H1 (cell line): ENCODE measurements at regions not wholly inside any gene's neighbourhood (a gene's known extent, or its start where the extent isn't known, plus 50 kb on each side); places are given as distances from the start of the nearest gene placed in this dataset.
"Not testable (repeated sequence)": the region's sequence is repeated elsewhere in the genome, so short reads cannot be mapped to it uniquely, and the experiment has no call there.

Experiments used
- ATF2 ChIP-seq: IDR thresholded peaks from 2 replicates; pipeline ENCODE4 v1.6.1; 2012; ENCODE audit warnings: low read length, inconsistent platforms
- ATF3 ChIP-seq: IDR thresholded peaks from 2 replicates; pipeline ENCODE4 v1.6.1; 2011; ENCODE audit warnings: low read depth, mild to moderate bottlenecking, low read length; ENCODE audit not compliant: insufficient read depth
- CREB1 ChIP-seq: IDR thresholded peaks from 2 replicates; pipeline ENCODE4 v1.6.1; 2012; ENCODE audit warnings: inconsistent platforms
- CTCF ChIP-seq, 3 experiments: IDR thresholded peaks; 1 replicate in 2 of 3; 2 replicates in 1 of 3; pipeline versions ENCODE4 v1.5.1 to v1.6.1; 2011; ENCODE audit warnings: low read length in 3 of 3, mild to moderate bottlenecking in 3 of 3, inconsistent platforms in 2 of 3, low read depth in 1 of 3, moderate library complexity in 1 of 3; ENCODE audit not compliant: insufficient read depth in 1 of 3; ENCODE audit errors: control extremely low read depth in 1 of 3
- JUN ChIP-seq: IDR thresholded peaks from 2 replicates; pipeline ENCODE4 v1.6.1; 2011; ENCODE audit warnings: low read depth, mild to moderate bottlenecking, improper control_type of control experiment, low read length
- NRF1 ChIP-seq: IDR thresholded peaks from 2 replicates; pipeline ENCODE4 v1.6.1; 2011; ENCODE audit warnings: mild to moderate bottlenecking, low read depth, low read length, improper control_type of control experiment
- PHF8 ChIP-seq: fragments of 200-600 bp; sonication (generic); conservative IDR thresholded peaks from 2 replicates; pipeline ENCODE4 v1.7.1; 2012; ENCODE audit warnings: low read depth, mild to moderate bottlenecking, inconsistent platforms, low read length, moderate library complexity
- POLR2A ChIP-seq, 2 experiments: IDR thresholded peaks; 1 replicate in 1 of 2; 2 replicates in 1 of 2; pipeline ENCODE4 v1.6.1; 2011; ENCODE audit warnings: low read depth in 2 of 2, low read length in 2 of 2, mild to moderate bottlenecking in 2 of 2; ENCODE audit errors: control extremely low read depth in 1 of 2
- POLR2AphosphoS5 ChIP-seq: IDR thresholded peaks from 2 replicates; pipeline ENCODE4 v1.6.1; 2011; ENCODE audit warnings: low read depth, low read length
- RAD21 ChIP-seq, 2 experiments: IDR thresholded peaks in 1 of 2; conservative IDR thresholded peaks in 1 of 2; 2 replicates each; pipeline ENCODE4 v1.6.1; 2011; ENCODE audit warnings: low read depth in 2 of 2, low read length in 2 of 2, improper control_type of control experiment in 1 of 2, inconsistent platforms in 1 of 2, mild to moderate bottlenecking in 1 of 2, moderate library complexity in 1 of 2
- RBBP5 ChIP-seq: IDR thresholded peaks from 2 replicates; pipeline ENCODE4 v1.7.1; 2012; ENCODE audit warnings: low read depth, mild to moderate bottlenecking, inconsistent platforms, low read length, moderate library complexity, borderline replicate concordance
- RFX5 ChIP-seq: IDR thresholded peaks from 2 replicates; pipeline ENCODE4 v1.6.1; 2011; ENCODE audit warnings: low read depth, low read length, improper control_type of control experiment, borderline replicate concordance
- SAP30 ChIP-seq: fragments of 300-600 bp; sonication (generic); IDR thresholded peaks from 2 replicates; pipeline ENCODE4 v1.7.1; 2012; ENCODE audit warnings: low read length, moderate library complexity, mild to moderate bottlenecking, inconsistent platforms; ENCODE audit not compliant: insufficient read depth, insufficient replicate concordance
- TAF1 ChIP-seq: IDR thresholded peaks from 2 replicates; pipeline ENCODE4 v1.6.1; 2011; ENCODE audit warnings: mild to moderate bottlenecking, low read depth, low read length

- TF ChIP-seq CTCF (IDR thresholded peaks at IDR 0.05; ENCODE audit: control extremely low read depth in 1 of 3, insufficient read depth in 1 of 3, low read depth in 1 of 3, low read length in 3 of 3); TAF1; SAP30; CREB1; JUN; ATF2; RAD21 (IDR thresholded peaks at IDR 0.05 in 1 of 2, conservative IDR thresholded peaks at IDR 0.05 in 1 of 2; ENCODE audit: low read depth in 2 of 2, low read length in 2 of 2); POLR2A (IDR thresholded peaks at IDR 0.05; ENCODE audit: control extremely low read depth in 1 of 2, low read depth in 2 of 2, low read length in 2 of 2); POLR2AphosphoS5; NRF1; PHF8; ATF3; RBBP5; RFX5: not testable (repeated sequence)
Measured at GRCh38 chr2:104979786-104980185, 58.1 kb upstream of the MRPS9 start.
